GM10266 (cell line): ENCODE measurements at regions not wholly inside any gene's neighbourhood (a gene's known extent, or its start where the extent isn't known, plus 50 kb on each side); places are given as distances from the start of the nearest gene placed in this dataset.

Experiments
- DNase-seq: peaks from one replicate; pipeline ENCODE4 v3.0.0; 2012; ENCODE audit errors: extremely low spot score
- CTCF ChIP-seq: IDR thresholded peaks from 2 replicates; pipeline ENCODE4 v1.5.1; 2012; ENCODE audit warnings: mild to moderate bottlenecking, low read depth; ENCODE audit not compliant: control insufficient read depth, insufficient read depth; ENCODE audit errors: missing control alignments

DNA sequence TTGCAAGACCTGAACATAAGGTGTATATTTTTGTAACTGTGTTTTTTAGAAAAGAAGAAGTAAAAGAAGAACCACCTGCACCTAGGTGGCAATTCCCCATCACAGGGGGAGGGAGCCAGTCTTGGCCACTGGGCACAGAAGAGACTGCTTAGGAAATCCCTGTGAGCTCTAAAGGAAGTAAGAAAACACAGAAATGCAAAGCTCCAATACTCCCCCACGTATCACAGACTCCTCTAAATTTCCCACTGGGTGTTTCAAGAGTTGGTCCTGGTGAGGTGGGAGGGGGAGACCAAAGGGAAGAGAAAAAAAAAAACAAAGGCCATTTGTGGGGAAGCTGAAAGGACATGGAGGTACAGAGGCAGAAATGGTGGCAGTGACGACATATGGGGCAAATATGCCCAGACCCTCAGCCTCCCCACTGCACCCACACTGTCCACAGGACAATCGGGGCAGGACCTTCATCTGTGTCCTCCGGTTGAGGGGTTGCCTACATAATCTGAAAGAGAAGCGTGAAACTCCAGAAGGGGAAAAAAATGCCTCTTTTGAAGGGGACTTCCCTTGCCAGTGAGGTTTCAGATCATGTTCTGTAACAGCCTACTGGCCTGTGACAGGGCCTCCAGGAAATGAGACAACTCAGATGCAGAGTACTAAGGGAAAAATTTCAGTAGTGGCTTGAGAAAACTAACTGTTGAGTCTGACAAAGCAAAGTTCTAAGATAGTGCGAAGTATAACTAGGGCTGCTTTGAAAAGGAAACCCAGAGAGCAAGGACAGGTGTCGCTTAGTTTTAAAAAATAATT lies 226.2 kb upstream of the MARCKS start:
- no peak for DNase-seq

DNA sequence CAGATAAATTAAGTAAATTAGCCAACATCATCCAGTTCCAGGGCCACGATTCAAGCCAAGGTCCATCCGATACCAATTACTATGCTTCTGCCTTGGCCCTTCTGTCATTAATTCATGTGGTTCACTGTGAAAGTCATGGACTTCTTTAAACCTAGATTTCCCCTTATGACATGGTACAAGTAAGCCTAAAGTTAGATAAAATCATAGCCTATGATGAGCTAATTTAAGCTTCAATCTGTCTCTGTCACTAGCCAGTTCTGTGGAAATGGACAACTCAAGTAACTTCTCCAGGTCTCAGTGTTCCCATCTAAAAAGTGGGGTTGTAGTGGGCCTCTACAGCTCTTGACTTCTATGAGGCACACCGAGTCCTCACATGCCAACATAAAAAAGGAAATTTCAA lies 225.5 kb upstream of the MARCKS start:
- no peak for DNase-seq
- TF ChIP-seq CTCF = no peak

More for the DNA sequence above, 226.2 kb upstream of the MARCKS start:
- TF ChIP-seq CTCF = no peak

DNA sequence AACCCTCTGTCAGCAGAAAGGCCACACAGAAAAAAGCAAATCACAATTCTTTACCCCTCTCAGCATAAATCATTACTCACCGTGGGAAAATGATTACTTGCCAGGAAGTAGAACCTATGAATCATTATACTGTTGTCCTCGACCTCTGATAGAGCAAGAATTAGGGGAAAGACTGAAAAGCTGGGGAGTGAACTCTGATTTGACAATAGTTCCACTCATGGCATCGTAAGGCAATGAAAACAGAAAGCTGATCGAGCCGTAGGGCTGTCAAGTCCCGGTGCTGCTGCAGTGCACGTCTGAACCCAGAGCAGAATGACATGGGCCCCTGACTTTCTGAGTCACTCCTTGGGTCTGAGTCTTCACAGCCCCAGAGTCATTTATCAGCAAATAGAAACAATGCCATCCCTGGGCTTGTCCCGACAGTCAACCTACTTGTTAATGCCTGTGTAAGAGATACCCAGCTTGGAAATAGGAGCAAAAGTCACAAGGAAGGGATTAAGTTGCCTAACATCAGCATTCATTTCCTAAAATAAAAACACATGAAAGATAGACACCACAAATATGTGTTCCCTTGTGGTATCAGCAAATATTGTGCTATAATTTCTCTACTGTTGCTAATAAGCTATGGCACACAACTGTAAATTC lies 224.8 kb upstream of the MARCKS start:
- DNase-seq = no peak
- no peak for TF ChIP-seq CTCF

GRCh38 chr6:113633638-113634037 lies 223.5 kb upstream of the MARCKS start:
- no peak for TF ChIP-seq CTCF
- DNase-seq = no peak

DNA sequence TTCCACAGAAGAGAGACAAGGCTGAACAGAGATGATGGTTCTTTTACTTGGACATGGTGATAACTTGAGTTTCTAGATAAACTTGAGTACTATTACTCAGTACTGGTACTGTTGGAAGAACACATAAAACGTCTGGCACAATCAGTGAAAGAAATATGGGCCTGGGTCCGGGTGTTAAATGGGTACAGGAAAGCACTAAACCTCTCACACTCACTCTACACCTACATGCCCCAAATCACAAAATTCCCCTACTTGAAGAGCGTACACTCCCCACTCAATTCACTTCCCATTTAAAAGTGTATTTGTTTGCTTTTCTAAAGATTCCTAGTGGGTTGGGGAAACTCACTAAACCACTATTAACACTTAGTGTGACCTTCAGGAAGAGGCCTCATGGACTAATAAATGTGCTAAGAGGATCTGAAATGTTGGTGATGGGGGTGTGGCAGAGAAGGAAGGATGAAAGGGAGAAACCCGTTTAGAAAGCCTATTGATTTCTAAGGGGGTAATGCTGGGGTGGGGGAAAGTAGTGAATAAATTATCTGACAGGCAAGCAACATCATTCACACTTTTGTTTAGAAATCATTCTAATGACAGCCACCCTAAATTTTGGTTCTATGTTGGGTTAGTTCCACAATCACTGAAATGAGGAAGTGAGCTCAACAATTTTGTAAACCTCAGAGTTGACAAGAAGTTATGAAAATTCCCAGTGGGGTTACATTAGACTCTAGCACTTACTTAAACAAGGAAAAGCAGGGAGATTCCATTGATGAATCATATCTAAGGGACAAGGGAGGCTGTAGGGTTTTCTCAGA lies 222.6 kb upstream of the MARCKS start:
- no peak for DNase-seq
- no peak for TF ChIP-seq CTCF

DNA sequence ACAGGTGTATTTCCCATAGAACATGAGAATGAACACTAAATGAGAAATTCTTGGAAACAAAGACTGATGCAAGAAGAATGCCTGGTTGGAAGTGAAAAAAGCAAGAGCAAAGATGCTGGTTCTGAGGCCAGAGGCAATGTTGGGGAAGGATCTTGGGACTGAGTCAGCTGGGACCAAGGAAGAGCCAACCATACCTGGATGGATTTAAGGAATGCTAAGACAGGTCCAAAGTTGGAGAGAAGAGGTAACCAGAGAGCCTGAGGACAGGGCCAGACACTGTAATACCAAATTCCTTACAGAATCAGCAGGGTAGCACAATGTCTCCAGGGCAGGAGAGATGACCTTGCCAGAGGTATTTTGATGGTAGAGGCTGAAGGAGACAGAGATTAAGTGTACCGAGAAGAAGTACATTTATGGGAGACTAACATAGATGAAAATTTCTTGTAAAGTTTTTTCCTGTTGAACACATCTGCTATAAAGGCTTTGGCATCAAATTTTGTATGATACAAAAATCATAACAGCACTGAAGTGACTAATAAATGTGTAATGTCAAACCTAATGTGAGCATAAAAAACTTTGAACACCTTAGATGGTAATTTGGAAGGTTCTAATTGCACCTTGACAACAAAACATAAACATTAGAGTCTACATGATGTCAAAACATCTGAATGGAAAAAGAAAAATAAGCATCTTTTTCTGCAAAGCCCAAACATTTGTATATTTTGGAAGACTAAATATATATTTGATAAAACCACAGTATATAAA lies 221.7 kb upstream of the MARCKS start:
- DNase-seq = no peak
- no peak for TF ChIP-seq CTCF
